ENCODE measurements at regions not wholly inside any gene's neighbourhood (a gene's known extent, or its start where the extent isn't known, plus 50 kb on each side); places are given as distances from the start of the nearest gene placed in this dataset.

GRCh38 chr6:22956029-22956681 is 386.8 kb downstream of the HDGFL1 start:
- WGBS, 2 donors, result 32% methylated on average over 6 of the region's 6 CpGs
- intact Hi-C loops (cut with DNase I; ENCODE audit: low total_unique reads), result no loop called here
- no peak for DNase-seq (ENCODE audit: low spot score in 2 of 2)

GRCh38 chr6:22958677-22959076 is 389.3 kb downstream of the HDGFL1 start:
- H3K4me3 ChIP-seq (ENCODE audit: low read depth, poor library complexity, severe bottlenecking), result no peak overlapping the region
- no peak for DNase-seq (ENCODE audit: low spot score in 2 of 2)
- TF ChIP-seq POLR2A (IDR thresholded peaks at IDR 0.05) (no peak), CTCF (IDR thresholded peaks at IDR 0.05) (no peak)
- intact Hi-C loops (cut with DNase I; ENCODE audit: low total_unique reads), result no loop called here
- 83 to 90% methylated on average over 1 of the region's 1 CpG for WGBS, 2 donors

More at GRCh38 chr6:22956029-22956681, 386.8 kb downstream of the HDGFL1 start:
- no peak overlapping the region for H3K4me3 ChIP-seq (ENCODE audit: low read depth, poor library complexity, severe bottlenecking)
- TF ChIP-seq POLR2A (IDR thresholded peaks at IDR 0.05) (no peak), CTCF (IDR thresholded peaks at IDR 0.05) (no peak)

DNA sequence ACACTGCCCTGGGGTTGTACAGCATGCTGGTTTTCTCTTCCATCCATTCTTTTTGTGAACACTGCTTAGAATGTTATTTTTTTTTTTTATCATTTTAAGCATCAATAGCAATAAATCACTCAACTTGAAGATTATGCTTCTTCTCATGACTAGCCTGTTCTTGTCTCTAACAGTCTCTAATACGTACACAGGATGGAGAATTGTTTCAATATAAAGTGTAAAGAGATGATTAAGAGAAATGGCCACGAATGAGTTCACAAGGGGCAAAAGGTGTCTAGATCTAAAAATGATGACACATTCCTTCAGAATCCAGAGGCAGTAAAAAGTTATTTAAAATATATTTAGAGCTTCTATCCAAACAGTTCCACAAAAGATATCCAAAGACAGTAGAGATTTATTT is 390.2 kb downstream of the HDGFL1 start:
- TF ChIP-seq POLR2A (IDR thresholded peaks at IDR 0.05) (no peak), CTCF (IDR thresholded peaks at IDR 0.05) (no peak)
- WGBS, 2 donors, result 35 to 50% methylated on average over 2 of the region's 2 CpGs
- intact Hi-C loops (cut with DNase I; ENCODE audit: low total_unique reads), result no loop called here

DNA sequence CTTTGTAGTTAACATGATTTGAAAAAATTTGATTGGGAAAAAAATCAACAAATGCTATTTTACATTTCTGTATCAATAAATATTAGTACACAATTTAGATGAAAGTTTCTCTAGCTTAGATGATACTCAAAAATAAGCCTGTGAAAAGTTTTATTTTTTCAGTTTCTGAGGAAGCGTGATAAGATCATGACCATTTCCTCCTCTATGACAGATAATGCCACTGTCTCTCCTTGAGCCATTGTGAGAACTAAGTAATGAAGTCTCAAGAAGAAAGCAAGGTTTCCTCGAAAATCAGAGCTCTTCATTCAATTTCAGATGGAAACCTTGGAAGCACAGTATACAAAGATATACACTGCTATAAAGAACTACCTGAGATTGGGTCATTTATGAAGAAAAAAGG is 395.0 kb downstream of the HDGFL1 start:
- TF ChIP-seq CTCF (IDR thresholded peaks at IDR 0.05) (no peak), POLR2A (IDR thresholded peaks at IDR 0.05) (no peak)
- DNase-seq (ENCODE audit: low spot score in 2 of 2), result no peak
- no peak overlapping the region for H3K4me3 ChIP-seq (ENCODE audit: low read depth, poor library complexity, severe bottlenecking)
- intact Hi-C loops (cut with DNase I; ENCODE audit: low total_unique reads), result no loop called here
- 81 to 84% methylated on average over 2 of the region's 2 CpGs for WGBS, 2 donors

More for the DNA sequence above, 390.2 kb downstream of the HDGFL1 start:
- DNase-seq (ENCODE audit: low spot score in 2 of 2), result no peak
- H3K4me3 ChIP-seq (ENCODE audit: low read depth, poor library complexity, severe bottlenecking), result no peak overlapping the region

- no peak for DNase-seq (ENCODE audit: low spot score in 2 of 2)
- intact Hi-C loops (cut with DNase I; ENCODE audit: low total_unique reads), result no loop called here
- TF ChIP-seq CTCF (IDR thresholded peaks at IDR 0.05), result no peak
- no peak for TF ChIP-seq POLR2A (IDR thresholded peaks at IDR 0.05)
- H3K4me3 ChIP-seq (ENCODE audit: low read depth, poor library complexity, severe bottlenecking), result no peak overlapping the region
- 53 to 64% methylated on average over 5 of the region's 5 CpGs for WGBS, 2 donors
Measured at GRCh38 chr6:22965889-22966288, 396.5 kb downstream of the HDGFL1 start.
